GM21367 (cell line): ENCODE measurements at regions not wholly inside any gene's neighbourhood (a gene's known extent, or its start where the extent isn't known, plus 50 kb on each side); places are given as distances from the start of the nearest gene placed in this dataset.

Experiments
- ATAC-seq: cut with Tn5 transposase; IDR thresholded peaks from one replicate; pipeline ENCODE4 v1.9.1; 2021; ENCODE audit not compliant: unreplicated experiment

GRCh38 chr12:124448241-124448954, 119.0 kb downstream of the NCOR2 start:
- no peak for ATAC-seq

DNA sequence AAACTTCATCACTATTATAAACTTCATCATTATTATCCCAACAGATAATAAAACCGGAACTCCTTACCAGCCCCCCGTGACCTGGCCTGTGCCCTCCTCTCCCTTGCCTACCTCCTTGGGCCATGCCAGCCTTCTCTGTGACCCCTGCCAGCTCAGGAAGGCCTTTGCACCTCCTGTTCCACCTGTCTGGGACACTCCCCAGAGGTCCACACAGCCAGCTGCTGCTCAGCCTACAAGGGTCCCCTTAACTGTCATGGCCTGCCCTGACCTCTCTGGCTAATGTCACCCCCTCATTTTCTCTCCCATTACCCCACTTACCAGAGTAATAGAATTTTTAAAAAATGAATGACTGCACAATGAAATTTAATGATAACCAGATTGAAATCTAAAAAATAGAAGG, 121.0 kb downstream of the NCOR2 start:
- ATAC-seq = no peak

DNA sequence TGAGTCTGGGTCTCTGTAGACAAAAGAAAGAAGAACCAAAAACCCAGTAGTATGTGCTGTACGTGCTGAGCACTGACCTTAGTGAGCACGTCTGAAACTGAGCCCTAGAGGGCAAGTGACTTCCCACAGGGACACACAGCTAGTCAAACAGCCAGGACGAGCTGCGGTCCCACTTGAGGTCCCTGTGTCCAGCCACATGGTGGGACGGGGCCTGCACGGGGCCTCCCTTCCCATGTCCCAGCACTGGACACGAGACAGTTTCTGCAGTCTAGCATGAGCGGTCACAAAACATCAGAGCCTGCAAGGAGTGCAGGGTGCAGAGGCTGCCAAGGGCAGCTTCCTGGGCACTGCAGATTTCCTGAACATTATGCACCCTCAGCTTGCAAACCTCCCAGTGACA, 121.6 kb downstream of the NCOR2 start:
- no peak for ATAC-seq

- ATAC-seq = no peak
These were observed 122.2 kb downstream of the NCOR2 start for GRCh38 chr12:124445121-124445718.

DNA sequence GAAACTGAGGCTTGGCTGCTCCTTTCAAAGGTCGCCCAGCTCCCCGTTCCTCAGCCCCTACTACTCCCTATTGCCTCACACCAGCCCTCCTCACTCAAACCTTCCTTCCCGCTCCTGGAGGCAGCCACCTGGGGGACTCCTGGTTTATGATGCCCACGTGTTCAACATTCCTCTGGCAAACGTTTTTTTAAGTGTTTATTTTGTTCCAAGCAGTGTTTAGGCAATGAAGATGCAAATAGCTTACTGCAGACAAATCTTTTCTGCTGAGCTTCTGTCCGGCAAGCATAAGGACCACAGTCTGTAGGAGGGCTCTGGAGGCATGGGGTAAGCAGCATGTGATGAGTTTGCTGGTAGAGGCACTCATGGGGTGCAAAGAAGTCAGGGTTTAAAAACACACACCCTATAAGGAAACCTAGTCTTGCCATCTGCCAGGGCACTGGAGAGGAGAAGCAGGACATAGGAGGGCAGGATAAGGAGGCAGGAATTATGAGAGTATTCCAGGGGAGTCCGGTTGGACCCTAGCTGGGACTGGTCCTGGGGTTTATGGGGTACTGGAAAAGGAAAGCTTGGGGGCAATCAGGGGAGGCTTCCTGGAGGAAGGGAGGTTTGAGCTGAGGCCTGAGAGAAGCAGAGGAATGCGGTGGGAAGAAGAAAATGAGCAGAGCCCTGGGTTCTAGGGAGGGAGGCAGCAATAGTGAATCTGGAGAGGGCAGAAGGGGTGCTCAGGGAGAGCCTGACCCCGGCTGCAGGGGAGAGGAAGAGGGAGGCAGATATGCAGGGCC, 123.3 kb downstream of the NCOR2 start:
- ATAC-seq = no peak

DNA sequence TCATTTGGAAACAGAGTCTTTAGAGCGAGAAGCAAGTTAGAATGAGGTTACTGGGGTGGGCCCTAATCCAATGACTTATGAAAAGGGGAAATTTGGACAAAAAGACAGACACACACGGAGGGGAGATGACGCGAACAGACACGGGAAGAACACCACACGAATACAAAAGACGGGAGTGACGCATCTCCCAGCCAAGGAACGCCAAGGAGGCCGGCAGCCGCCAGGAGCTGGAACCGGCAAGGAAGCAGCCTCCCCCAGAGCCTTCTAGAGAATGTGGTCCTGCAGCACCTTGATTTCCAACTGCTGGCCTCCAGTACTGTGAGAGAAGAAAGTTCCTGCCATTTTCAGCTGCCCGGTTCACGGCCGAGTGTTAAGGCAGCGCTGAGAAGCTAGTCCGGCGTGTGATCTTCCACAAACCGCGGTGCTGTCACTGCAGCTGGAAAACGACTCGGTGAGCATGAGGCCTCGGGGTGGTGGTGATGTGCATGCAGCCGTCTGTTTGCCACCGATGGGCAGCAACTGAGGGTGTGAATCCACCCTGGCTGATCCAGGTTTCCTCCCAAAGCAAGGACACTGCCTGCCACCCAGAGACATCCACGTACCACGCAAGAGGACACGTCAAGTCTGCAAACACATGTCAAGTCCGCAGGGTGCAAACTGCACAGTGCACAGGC, 124.5 kb downstream of the NCOR2 start:
- ATAC-seq = no peak

GRCh38 chr12:124442281-124442680, 125.1 kb downstream of the NCOR2 start:
- ATAC-seq = no peak

GRCh38 chr12:124441443-124442194, 125.8 kb downstream of the NCOR2 start:
- no peak for ATAC-seq

DNA sequence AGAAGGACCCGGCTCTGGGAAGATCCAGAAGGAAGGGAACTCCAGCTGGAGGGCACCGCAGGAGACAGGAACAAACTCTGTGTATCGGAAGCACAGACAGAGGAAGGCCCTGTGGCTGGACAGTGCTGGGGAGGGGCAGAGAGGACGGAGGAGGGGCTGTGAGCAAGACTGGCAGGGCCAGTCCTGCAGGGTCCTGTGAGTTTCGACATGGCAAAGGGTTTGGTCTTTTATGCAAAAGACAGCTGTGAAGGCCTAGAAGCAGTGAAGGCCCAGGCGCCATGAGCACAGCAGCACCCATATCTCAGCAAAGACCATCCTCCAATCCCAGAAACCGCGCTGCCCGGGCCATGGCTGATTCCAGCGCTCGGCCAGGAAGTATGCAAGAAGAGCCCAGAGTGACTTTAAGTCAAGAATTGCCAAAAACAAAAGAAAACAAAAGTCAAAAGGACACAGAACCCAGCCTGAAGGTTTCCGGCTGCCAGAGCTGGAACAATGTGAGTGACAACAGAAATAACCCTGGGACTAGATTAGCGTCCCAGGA, 126.5 kb downstream of the NCOR2 start:
- ATAC-seq = no peak

- ATAC-seq = no peak
These were observed 127.3 kb downstream of the NCOR2 start for GRCh38 chr12:124440031-124440626.

DNA sequence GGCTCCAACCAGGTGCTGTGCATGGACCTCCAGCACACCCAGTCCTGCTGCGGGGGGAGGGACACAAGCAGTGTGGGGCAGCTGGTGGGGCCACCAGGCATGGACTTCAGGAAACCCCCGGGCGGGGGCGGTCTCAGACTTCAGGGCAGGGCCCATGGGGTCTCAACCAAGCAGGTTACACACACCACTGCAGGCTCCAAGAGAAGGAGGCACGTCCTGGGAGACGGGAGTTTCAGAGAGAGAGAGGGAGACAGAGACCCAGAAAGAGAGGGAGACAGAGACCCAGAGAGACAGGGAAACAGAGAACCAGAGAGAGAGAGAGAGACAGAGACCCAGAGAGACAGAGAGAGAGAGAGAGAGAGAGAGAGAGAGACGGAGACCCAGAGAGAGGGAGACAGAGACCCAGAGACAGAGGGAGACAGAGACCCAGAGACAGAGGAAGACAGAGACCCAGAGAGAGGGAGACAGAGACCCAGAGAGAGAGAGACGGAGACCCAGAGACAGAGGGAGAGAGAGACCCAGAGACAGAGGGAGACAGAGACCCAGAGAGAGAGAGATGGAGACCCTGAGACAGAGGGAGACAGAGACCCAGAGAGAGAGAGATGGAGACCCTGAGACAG, 128.9 kb downstream of the NCOR2 start:
- ATAC-seq = no peak

DNA sequence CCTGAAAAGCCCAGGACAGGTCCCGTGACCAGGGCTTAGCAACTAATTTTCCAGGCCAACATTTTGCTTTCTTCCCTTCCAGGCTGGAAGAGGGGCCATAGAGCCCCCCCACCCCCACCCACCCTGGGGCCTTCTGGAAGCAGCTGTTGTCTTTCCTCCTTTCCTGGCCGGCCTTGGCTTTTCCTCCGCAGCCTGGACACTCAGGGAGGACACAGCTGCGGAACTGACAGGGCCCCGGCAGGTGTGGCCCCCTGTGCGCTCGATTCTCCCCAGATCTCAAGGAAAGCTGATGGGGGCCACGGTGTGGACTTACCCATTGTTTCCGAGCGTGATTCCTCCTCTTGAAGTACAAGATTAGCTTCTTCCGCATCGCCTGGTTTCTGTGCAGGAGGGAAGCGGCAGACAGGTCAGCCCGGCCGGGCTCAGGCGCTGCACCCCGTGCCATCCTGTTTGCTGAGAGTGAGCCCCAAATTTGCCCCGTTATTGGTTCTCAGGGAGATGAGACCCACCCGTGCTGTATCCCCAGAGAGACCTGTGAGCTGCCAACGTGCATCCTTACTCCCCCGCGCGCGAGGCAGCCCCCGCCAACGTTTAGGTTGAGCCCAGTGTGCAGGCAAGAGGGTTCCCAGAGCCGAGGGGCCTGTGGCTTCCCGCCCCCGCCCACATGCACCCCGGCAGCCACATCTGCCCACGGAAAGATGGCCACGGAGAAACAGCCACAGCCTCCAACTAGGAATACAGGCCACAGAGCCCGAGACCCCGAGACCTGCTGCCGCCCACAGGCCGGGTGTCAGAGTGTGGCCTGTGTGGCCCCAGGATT, 129.6 kb downstream of the NCOR2 start:
- ATAC-seq = no peak

DNA sequence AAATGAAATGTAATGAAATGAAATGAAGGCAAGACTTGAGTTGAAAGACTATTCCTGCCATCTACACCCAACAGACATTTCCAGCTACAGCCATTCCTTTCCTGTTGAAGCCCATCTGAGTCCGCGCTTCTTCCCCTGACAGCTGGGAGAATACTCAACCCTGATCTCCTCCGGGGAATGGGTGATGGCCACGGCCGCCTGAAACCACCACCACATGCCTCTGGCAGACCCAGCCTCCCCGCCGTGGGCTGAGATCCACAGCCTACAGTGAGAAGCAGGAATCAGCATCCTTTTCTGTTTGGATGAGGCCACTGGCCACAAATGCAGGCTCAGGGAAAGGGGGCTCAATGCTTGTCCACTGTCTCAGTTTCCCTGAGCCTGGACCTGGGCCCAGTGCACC, 130.3 kb downstream of the NCOR2 start:
- no peak for ATAC-seq

GRCh38 chr12:124436366-124436765, 131.0 kb downstream of the NCOR2 start:
- ATAC-seq = no peak

- ATAC-seq = no peak
These were observed 131.5 kb downstream of the NCOR2 start for GRCh38 chr12:124435806-124436345.

GRCh38 chr12:124434951-124435805, 132.2 kb downstream of the NCOR2 start:
- no peak for ATAC-seq

DNA sequence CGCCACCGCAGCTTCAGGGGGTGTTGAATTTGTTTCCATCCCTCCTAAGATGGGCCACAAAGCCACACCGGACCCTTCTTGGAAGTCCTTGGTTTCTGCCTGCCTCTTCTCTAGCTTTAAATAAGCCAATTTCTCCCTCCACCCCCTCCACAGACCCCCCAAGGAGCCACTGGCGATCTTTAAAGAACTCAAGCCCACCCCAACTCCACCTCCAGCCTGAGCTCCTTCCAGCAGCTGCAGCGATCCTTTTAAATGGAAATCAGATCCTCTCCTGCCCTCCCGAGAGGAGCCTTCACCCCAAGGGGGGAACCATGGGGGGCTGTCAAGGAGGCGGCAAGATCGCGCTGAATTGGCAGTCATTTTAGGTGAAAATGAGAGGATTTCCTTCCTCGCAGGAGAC, 133.1 kb downstream of the NCOR2 start:
- no peak for ATAC-seq

- no peak for ATAC-seq
These were observed 133.5 kb downstream of the NCOR2 start for GRCh38 chr12:124433879-124434278.
